GM21576 (cell line): ENCODE measurements at regions not wholly inside any gene's neighbourhood (a gene's known extent, or its start where the extent isn't known, plus 50 kb on each side); places are given as distances from the start of the nearest gene placed in this dataset.
"Not testable (repeated sequence)": the region's sequence is repeated elsewhere in the genome, so short reads cannot be mapped to it uniquely, and the experiment has no call there.

Experiments
- ATAC-seq: cut with Tn5 transposase; IDR thresholded peaks from one replicate; pipeline ENCODE4 v1.9.1; 2021; ENCODE audit warnings: mild to moderate bottlenecking, moderate library complexity; ENCODE audit not compliant: unreplicated experiment

- ATAC-seq: no peak
Observed at GRCh38 chr4:116058129-116058528, 944.7 kb upstream of the NDST4 start.

DNA sequence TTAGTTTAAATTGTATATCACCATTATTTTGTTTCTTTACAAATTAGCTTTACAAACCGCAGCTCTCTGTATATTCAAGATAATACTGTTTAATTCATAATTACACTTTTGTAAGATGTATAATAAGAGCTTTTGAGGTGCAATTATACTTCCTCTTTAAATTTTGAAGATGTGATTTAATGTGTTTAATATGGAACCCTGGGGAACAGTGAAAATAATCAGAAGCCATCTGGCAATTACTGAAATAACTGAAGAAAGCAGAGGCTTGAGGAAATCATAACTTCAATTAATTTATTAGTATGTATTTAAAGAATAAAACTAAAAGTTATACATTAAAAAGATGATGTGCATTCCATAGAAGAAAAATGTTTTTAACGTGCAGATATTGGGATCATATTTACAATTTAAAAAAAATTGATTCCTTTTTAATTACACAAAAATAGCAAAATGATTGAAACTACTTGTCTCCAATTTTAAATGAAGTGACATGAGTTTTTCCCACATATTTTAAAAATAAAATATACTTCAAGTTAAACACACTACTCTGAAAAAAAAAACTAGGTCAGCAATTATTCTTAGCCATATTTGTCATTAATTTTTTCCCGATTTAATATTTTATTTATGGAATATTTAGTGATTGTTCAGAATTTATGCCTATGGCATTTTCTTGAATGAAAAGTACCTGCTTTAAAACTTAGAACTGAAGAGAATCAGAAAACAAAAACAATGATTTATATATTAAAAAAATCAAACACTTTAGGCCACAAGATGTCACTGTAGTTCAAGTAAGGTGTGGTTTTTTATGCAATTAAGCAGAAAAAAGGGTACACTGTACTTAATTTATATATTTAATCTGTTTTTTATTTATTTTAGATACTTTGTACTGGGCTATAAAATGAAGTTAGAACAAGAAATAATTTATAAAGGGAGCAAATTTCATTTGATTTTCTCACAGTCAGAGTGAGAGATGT is 942.7 kb upstream of the NDST4 start:
- ATAC-seq: no peak

- no peak for ATAC-seq
Observed at GRCh38 chr4:116027311-116027710, 913.9 kb upstream of the NDST4 start.

- ATAC-seq: no peak
Observed at GRCh38 chr4:116024954-116025708, 911.7 kb upstream of the NDST4 start.

- no peak for ATAC-seq
Observed at GRCh38 chr4:116023049-116023448, 909.6 kb upstream of the NDST4 start.

DNA sequence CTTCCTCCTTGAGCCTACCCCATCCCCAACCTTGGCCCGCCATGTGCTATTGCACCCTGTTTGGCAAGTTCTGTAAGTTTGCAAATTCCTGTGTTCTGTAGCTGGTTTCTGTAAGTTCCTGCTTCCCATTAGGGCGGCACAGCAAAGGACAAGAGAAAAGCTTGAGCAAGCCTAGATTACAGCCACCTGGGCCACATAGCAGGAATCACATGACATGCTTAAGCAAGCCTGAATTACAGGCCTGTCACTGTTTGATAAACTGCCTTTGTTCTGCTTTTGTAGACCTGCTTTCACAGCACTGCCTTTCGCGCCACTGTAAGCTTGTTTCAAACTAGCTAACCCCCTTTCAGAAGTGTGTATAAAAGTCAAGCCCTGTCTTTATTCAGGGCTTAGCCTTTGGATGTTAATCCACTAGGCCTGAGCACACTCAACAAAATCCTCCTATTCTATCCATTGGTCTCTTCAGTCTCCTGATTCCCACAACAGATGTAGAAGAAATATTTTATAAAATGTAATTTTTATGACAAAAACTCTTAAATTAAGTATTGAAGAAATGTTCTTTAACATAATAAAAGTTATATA is 906.8 kb upstream of the NDST4 start:
- no peak for ATAC-seq

GRCh38 chr4:116018831-116019230 is 905.4 kb upstream of the NDST4 start:
- no peak for ATAC-seq

DNA sequence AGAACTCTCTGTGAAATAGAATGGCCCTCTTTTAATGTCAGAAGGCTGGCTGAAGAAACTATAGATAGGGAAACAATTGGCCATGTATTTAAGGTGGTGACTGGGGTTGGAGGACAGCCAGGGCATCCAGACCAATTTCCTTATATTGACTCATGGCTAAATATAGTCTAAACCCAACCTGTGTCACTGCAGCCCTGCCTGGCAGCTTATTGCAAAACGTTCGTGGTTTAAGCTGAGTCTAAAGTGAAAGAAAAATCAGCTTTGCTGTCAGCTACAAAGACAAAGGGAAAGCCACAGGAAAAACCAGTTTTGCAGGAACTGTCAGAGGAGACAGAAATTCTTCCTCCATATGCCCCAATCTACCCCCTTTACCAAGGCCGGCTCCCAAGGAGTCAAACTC is 902.8 kb upstream of the NDST4 start:
- ATAC-seq: no peak

GRCh38 chr4:116015549-116015948 is 902.1 kb upstream of the NDST4 start:
- ATAC-seq: no peak

DNA sequence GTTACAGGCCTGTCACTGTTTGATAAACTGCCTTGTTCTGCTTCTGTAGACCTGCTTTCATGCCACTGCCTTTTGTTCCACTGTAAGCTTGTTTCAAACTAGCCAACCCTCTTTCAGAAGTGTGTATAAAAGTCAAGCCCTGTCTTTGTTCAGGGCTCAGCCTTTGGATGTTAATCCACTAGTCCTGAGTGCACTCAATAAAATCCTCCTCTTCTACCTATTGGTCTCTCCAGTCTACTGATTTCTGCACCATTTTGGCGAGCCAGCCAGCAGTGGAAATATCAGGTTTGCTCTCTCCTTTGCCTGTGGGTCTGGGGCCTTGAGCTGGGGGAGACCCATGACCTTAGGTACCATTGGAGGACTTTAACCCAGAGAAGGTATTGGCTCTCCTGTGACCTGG is 901.6 kb upstream of the NDST4 start:
- ATAC-seq: no peak

- no peak for ATAC-seq
Observed at GRCh38 chr4:116010923-116011322, 897.5 kb upstream of the NDST4 start.

GRCh38 chr4:116005806-116006088 is 892.3 kb upstream of the NDST4 start:
- no peak for ATAC-seq

DNA sequence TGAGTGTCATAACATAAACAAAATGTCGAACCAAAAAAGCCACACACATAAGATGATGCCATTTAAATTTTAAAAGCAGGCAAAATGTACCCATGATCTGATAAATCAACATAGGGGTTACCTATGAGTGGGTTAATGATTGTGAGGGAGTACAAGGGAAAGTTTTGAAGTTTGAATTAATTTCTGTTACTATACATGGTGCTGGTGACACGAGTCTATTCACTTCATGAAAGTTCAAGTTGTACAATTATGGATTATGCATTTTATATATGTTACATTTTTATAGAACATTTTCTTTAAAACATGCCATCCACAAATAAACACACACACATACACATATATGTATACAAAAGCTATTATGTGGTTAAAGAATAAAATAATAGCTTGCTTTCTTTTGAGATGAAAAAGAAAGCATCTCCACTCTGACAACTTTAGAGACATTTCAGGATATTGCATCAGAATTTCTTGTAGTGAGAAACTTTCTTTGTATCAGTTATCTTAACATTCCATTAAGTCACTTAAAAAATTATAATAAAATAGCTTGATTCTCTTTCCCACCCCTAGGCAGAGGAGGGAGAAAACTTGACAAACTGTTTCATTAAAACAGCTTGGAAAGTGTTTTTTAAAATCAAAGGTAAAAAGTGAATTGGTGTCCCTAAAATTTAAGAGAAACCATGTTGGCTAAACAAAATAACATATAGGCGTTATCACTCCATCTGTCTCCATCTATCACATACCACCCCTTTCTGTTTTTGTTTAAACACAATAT is 891.8 kb upstream of the NDST4 start:
- ATAC-seq: no peak

GRCh38 chr4:116001291-116001690 is 887.9 kb upstream of the NDST4 start:
- no peak for ATAC-seq

- ATAC-seq: no peak
Observed at GRCh38 chr4:115986573-115986972, 873.2 kb upstream of the NDST4 start.

GRCh38 chr4:115975421-115976001 is 862.1 kb upstream of the NDST4 start:
- ATAC-seq: not testable (repeated sequence)

GRCh38 chr4:115973768-115974167 is 860.3 kb upstream of the NDST4 start:
- ATAC-seq: no peak

- ATAC-seq: no peak
Observed at GRCh38 chr4:115972967-115973366, 859.5 kb upstream of the NDST4 start.

DNA sequence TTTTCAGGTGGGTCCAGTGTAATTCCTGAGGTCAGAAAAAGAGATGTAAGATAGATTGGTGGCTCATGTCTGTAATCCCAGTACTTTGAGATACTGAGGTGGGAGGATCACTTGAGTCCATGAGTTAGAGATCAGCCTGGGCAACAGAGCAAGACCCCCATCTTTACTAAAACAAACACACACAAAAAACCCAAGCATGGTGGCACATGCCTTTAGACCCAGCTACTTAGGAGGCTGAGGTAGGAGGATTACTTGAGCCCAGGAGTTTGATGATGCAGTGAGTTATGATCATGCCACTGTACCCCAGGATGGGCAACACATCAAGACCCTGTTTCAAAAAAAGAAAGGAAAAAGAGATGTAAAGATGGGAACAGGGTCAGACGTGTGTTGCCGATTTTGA is 857.4 kb upstream of the NDST4 start:
- ATAC-seq: no peak

- no peak for ATAC-seq
Observed at GRCh38 chr4:115969756-115970155, 856.3 kb upstream of the NDST4 start.

DNA sequence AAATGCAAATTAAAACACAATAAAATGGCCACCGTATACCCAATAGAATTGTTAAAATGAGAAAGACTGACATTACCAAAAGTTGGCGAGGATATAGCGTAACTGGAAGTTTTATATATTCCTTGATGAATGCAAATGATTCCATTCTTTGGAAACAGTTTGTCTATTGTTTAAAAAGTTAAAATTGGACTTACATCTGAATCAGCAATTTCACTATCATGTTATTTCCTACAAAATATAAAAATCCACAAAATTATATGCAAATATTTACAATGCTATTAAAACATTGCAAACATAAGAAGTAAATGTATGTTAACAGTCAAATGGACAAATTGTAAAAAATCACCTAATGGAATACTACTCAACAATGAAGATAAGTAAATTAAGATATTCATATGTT is 852.2 kb upstream of the NDST4 start:
- ATAC-seq: no peak
